ENCODE measurements at regions not wholly inside any gene's neighbourhood (a gene's known extent, or its start where the extent isn't known, plus 50 kb on each side); places are given as distances from the start of the nearest gene placed in this dataset.

DNA sequence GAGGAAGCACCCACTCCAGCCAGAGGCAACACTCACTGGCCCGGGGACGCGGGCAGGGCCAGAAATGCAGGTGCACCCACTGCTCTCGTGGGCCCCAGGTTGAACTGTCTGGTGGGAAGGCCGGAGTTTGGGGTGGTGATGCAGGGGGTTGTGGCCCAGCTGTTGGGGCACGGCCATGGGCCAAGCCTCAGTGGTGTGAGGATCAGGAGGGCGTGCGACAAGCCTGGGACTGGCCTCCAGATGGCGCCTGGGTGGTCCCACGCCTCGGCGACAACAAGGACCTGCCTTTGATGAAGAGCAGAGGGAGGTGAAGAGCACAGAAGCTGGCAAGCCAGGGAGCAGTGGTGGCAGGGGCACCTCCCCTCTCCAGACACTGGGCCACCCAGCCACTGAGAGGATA is 240.8 kb downstream of the BRD1 start:
- Histone ChIP-seq H3K4me3 (ENCODE audit: low read depth, low read length) (no peak overlapping the region), H3K36me3 (ENCODE audit: control insufficient read depth in 2 of 2, insufficient read depth in 1 of 2, low read length in 2 of 2) (no peaks in the 10 kb centered on the region), H3K4me1 (ENCODE audit: control insufficient read depth, insufficient read depth, low read length) (no peaks in the 10 kb centered on the region), H3K27ac (ENCODE audit: extremely low read depth, low read depth, low read length) (no peak overlapping the region), H3K9me3 (ENCODE audit: control insufficient read depth, insufficient read depth, low read depth, low read length) (no peaks in the 10 kb centered on the region)
- CTCF ChIA-PET, result interaction anchor here (0.6 kb wide), 1 partner anchor 111 kb away, joined by 5 read pairs; no protein-coding TSS in a partner anchor
- POLR2A ChIA-PET, result no interaction called here
- TF ChIP-seq ZNF600 (tag by site-specific recombination; IDR thresholded peaks at IDR 0.05) (no peak), ZNF248 (tag by site-specific recombination; IDR thresholded peaks at IDR 0.05) (no peak), ZNF654 (tag by site-specific recombination; IDR thresholded peaks at IDR 0.05; ENCODE audit: low read depth) (no peak), ZNF560 (tag by site-specific recombination; IDR thresholded peaks at IDR 0.05; ENCODE audit: borderline replicate concordance) (no peak), TCF7L2 (IDR thresholded peaks at IDR 0.05; ENCODE audit: borderline replicate concordance, low read depth, low read length) (no peak), ZNF792 (tag by site-specific recombination; IDR thresholded peaks at IDR 0.05) (no peak), ZNF514 (tag by site-specific recombination; IDR thresholded peaks at IDR 0.05) (no peak), ZNF2 (tag by site-specific recombination; IDR thresholded peaks at IDR 0.05) (no peak), ZNF157 (tag by site-specific recombination; IDR thresholded peaks at IDR 0.05) (no peak), ZSCAN30 (tag by site-specific recombination; IDR thresholded peaks at IDR 0.05) (no peak), ZNF23 (tag by site-specific recombination; IDR thresholded peaks at IDR 0.05; ENCODE audit: borderline replicate concordance) (no peak), ZNF426 (tag by site-specific recombination; IDR thresholded peaks at IDR 0.05) (no peak), ZNF114 (tag by site-specific recombination; IDR thresholded peaks at IDR 0.05) (no peak)
- TF ChIP-seq, protein P1, sequence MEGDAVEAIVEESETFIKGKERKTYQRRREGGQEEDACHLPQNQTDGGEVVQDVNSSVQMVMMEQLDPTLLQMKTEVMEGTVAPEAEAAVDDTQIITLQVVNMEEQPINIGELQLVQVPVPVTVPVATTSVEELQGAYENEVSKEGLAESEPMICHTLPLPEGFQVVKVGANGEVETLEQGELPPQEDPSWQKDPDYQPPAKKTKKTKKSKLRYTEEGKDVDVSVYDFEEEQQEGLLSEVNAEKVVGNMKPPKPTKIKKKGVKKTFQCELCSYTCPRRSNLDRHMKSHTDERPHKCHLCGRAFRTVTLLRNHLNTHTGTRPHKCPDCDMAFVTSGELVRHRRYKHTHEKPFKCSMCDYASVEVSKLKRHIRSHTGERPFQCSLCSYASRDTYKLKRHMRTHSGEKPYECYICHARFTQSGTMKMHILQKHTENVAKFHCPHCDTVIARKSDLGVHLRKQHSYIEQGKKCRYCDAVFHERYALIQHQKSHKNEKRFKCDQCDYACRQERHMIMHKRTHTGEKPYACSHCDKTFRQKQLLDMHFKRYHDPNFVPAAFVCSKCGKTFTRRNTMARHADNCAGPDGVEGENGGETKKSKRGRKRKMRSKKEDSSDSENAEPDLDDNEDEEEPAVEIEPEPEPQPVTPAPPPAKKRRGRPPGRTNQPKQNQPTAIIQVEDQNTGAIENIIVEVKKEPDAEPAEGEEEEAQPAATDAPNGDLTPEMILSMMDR (tag by site-specific recombination; IDR thresholded peaks at IDR 0.05), result no peak
- TF ChIP-seq, protein P2, sequence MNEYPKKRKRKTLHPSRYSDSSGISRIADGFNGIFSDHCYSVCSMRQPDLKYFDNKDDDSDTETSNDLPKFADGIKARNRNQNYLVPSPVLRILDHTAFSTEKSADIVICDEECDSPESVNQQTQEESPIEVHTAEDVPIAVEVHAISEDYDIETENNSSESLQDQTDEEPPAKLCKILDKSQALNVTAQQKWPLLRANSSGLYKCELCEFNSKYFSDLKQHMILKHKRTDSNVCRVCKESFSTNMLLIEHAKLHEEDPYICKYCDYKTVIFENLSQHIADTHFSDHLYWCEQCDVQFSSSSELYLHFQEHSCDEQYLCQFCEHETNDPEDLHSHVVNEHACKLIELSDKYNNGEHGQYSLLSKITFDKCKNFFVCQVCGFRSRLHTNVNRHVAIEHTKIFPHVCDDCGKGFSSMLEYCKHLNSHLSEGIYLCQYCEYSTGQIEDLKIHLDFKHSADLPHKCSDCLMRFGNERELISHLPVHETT (tag by site-specific recombination; IDR thresholded peaks at IDR 0.05), result no peak
- TF ChIP-seq, protein P3, sequence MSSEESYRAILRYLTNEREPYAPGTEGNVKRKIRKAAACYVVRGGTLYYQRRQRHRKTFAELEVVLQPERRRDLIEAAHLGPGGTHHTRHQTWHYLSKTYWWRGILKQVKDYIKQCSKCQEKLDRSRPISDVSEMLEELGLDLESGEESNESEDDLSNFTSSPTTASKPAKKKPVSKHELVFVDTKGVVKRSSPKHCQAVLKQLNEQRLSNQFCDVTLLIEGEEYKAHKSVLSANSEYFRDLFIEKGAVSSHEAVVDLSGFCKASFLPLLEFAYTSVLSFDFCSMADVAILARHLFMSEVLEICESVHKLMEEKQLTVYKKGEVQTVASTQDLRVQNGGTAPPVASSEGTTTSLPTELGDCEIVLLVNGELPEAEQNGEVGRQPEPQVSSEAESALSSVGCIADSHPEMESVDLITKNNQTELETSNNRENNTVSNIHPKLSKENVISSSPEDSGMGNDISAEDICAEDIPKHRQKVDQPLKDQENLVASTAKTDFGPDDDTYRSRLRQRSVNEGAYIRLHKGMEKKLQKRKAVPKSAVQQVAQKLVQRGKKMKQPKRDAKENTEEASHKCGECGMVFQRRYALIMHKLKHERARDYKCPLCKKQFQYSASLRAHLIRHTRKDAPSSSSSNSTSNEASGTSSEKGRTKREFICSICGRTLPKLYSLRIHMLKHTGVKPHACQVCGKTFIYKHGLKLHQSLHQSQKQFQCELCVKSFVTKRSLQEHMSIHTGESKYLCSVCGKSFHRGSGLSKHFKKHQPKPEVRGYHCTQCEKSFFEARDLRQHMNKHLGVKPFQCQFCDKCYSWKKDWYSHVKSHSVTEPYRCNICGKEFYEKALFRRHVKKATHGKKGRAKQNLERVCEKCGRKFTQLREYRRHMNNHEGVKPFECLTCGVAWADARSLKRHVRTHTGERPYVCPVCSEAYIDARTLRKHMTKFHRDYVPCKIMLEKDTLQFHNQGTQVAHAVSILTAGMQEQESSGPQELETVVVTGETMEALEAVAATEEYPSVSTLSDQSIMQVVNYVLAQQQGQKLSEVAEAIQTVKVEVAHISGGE (tag by site-specific recombination; conservative IDR thresholded peaks at IDR 0.05; ENCODE audit: low read depth), result no peak
- TF ChIP-seq, protein P4, sequence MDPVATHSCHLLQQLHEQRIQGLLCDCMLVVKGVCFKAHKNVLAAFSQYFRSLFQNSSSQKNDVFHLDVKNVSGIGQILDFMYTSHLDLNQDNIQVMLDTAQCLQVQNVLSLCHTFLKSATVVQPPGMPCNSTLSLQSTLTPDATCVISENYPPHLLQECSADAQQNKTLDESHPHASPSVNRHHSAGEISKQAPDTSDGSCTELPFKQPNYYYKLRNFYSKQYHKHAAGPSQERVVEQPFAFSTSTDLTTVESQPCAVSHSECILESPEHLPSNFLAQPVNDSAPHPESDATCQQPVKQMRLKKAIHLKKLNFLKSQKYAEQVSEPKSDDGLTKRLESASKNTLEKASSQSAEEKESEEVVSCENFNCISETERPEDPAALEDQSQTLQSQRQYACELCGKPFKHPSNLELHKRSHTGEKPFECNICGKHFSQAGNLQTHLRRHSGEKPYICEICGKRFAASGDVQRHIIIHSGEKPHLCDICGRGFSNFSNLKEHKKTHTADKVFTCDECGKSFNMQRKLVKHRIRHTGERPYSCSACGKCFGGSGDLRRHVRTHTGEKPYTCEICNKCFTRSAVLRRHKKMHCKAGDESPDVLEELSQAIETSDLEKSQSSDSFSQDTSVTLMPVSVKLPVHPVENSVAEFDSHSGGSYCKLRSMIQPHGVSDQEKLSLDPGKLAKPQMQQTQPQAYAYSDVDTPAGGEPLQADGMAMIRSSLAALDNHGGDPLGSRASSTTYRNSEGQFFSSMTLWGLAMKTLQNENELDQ (tag by site-specific recombination; IDR thresholded peaks at IDR 0.05; ENCODE audit: low read depth), result no peak
- TF ChIP-seq, protein P5, sequence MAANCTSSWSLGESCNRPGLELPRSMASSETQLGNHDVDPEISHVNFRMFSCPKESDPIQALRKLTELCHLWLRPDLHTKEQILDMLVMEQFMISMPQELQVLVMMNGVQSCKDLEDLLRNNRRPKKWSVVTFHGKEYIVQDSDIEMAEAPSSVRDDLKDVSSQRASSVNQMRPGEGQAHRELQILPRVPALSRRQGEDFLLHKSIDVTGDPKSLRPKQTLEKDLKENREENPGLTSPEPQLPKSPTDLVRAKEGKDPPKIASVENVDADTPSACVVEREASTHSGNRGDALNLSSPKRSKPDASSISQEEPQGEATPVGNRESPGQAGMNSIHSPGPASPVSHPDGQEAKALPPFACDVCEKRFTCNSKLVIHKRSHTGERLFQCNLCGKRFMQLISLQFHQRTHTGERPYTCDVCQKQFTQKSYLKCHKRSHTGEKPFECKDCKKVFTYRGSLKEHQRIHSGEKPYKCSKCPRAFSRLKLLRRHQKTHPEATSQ (tag by site-specific recombination; IDR thresholded peaks at IDR 0.05), result no peak
- TF ChIP-seq, protein P6, sequence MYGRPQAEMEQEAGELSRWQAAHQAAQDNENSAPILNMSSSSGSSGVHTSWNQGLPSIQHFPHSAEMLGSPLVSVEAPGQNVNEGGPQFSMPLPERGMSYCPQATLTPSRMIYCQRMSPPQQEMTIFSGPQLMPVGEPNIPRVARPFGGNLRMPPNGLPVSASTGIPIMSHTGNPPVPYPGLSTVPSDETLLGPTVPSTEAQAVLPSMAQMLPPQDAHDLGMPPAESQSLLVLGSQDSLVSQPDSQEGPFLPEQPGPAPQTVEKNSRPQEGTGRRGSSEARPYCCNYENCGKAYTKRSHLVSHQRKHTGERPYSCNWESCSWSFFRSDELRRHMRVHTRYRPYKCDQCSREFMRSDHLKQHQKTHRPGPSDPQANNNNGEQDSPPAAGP (tag by site-specific recombination; IDR thresholded peaks at IDR 0.05), result no peak
